ENCODE measurements at regions not wholly inside any gene's neighbourhood (a gene's known extent, or its start where the extent isn't known, plus 50 kb on each side); places are given as distances from the start of the nearest gene placed in this dataset.

DNA sequence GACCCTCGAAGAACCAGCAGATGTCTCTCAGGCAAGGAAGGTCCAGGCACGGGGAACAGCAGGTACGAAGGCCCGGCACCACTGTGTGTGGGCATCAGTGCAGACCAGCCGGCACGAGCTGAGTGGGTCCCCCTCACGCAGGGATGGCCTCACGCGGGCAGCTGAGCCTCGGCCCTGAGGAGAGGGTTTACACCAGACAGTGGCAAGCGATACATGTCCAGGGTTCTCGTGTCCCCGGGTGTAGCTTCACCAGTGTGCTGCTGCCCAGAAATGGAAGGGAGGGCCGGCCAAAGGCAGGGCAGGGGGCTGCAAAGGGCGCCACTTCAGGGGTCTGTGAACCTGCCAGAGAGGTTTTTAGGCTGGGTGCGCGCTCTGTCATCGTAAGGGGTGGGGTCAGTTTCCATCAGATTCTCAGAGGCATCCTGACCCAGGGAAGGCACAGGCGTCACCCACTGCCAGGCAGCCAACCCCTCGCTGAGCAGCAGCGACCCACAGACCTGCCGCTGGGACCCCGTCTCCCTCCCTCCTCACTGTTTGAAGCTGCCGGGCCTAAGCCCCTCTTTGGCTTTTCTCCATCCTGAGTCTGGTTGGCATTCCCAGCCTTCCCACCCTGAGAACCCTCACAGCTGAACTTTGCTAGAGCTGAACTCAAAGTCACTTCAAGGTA is 107.0 kb downstream of the CPZ start:
- Histone ChIP-seq H3K4me1 (no peaks in the 10 kb centered on the region), H3K36me3 (no peaks in the 10 kb centered on the region), H3K27me3 (peaks cover 87% of the 10 kb centered on the region), H3K9me3 (replicated peaks) (no peaks in the 10 kb centered on the region), H3K4me3 (no peak overlapping the region), H3K27ac (no peak overlapping the region)
- DNase-seq: no peak

DNA sequence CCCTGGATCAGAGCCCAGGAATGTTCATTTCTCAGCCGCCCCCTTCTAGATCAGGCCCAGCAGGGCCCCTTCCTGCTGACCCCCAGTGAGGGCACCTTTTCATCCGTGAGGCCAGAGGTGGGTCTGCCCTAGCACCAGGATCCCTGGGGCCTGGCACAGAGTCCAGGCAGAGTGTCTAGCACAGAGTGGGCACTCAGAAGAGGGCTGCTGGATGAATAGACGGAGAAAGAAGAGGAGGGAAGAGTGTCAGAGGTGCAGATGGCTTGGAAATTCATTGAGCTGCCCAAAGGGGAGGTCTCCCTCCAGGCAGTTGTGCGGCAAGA is 106.5 kb downstream of the CPZ start:
- peaks cover 87% of the 10 kb centered on the region for H3K27me3 ChIP-seq
- no peaks in the 10 kb centered on the region for H3K36me3 ChIP-seq
- no peaks in the 10 kb centered on the region for H3K9me3 ChIP-seq (replicated peaks)
- no peaks in the 10 kb centered on the region for H3K4me1 ChIP-seq
- DNase-seq: no peak
- H3K27ac ChIP-seq: no peak overlapping the region
- no peak overlapping the region for H3K4me3 ChIP-seq

DNA sequence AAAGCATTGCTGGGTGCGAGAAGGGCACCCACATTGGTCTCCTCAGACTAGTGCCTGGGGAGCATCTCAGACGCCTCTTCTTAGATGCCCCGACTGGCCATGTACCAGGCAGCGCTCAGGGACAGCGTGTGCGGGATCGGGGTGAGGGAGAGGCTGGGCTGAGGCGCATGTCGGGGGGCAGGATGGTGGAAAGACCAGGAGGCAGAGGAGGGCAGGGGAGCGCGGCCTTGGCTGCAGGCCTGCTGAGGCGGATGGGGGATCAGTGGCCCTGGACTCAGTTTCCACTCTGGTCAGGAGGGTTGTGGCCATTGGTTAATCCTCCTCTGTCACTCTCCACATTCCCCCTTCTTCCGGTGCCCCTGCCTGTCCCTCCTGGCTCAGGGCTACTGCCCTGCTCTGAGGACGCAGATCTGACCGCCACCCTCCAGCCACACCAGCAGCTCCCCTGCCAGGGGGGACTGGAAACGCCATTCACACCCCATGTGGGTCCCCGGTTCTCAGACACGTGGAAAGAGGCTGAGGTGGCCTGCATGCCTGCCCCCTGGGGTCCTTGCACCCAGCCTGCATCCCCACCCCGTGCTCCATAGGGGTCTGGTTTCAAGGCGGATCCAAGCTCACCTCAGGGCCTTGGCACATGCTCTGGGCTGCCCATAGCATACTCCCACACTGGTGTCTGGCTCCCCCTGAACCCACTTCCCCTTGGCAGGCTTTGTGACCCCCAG is 105.9 kb downstream of the CPZ start:
- H3K27ac ChIP-seq: no peak overlapping the region
- H3K27me3 ChIP-seq: peaks cover 84% of the 10 kb centered on the region
- H3K4me3 ChIP-seq: no peak overlapping the region
- no peaks in the 10 kb centered on the region for H3K9me3 ChIP-seq (replicated peaks)
- no peaks in the 10 kb centered on the region for H3K36me3 ChIP-seq
- no peaks in the 10 kb centered on the region for H3K4me1 ChIP-seq
- DNase-seq: no peak

DNA sequence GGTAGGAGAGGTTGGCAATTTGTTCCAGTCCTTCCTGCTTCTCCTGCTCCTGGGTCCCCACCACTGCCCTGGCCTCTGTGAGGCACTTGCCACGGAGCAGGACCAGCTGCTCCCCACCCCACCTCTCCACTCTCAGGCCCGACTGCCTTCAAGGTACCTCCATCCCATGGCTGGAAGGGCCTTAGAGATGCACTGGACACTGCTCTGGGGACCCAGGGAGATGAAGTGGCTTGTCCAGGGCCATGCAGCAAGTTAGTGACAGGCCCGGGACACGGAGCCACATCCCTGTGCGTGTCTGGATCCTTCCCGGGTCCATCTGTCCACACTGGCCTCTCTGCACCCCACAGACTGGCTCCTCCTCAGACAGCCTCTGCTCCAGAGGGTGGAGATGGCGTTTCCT is 105.3 kb downstream of the CPZ start:
- H3K36me3 ChIP-seq: no peaks in the 10 kb centered on the region
- H3K4me3 ChIP-seq: no peak overlapping the region
- no peak for DNase-seq
- peaks cover 79% of the 10 kb centered on the region for H3K27me3 ChIP-seq
- H3K9me3 ChIP-seq (replicated peaks): no peaks in the 10 kb centered on the region
- no peak overlapping the region for H3K27ac ChIP-seq
- no peaks in the 10 kb centered on the region for H3K4me1 ChIP-seq

DNA sequence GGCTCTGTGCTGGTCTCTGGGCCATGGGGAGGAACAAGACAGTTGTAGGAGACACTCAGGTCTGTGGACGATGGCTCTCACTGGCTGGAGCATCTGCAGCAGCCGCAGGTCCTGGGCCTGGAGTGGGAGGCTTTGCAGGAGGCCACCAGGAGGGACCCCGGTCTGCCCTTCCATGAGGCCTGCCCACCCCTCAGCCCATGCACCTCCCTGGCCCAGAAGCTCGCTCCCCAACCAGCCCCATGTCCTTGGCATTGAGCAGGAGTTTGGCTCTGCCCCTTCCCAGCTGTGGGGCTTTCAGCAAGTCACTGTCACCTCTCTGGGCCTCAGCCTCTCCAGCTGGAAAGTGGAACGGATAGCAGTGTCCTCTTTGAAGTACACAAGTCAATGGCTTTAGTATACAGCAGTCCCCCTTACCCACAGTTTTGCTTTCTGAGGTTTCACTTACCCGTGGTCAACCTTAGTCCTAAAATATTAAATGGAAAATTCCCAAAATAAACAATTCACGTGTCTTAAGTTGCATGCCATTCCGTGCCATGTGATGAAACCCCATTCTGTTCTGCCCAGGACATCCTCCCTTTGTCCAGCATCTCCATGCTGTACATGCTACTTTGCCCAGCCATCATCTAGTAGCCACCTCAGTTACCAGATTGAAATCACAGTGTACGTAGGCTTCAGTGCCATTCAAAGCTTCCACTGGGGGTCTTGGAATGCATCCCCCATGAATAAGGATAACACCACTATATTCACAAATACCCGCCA is 104.0 kb downstream of the CPZ start:
- peaks cover 73% of the 10 kb centered on the region for H3K27me3 ChIP-seq

DNA sequence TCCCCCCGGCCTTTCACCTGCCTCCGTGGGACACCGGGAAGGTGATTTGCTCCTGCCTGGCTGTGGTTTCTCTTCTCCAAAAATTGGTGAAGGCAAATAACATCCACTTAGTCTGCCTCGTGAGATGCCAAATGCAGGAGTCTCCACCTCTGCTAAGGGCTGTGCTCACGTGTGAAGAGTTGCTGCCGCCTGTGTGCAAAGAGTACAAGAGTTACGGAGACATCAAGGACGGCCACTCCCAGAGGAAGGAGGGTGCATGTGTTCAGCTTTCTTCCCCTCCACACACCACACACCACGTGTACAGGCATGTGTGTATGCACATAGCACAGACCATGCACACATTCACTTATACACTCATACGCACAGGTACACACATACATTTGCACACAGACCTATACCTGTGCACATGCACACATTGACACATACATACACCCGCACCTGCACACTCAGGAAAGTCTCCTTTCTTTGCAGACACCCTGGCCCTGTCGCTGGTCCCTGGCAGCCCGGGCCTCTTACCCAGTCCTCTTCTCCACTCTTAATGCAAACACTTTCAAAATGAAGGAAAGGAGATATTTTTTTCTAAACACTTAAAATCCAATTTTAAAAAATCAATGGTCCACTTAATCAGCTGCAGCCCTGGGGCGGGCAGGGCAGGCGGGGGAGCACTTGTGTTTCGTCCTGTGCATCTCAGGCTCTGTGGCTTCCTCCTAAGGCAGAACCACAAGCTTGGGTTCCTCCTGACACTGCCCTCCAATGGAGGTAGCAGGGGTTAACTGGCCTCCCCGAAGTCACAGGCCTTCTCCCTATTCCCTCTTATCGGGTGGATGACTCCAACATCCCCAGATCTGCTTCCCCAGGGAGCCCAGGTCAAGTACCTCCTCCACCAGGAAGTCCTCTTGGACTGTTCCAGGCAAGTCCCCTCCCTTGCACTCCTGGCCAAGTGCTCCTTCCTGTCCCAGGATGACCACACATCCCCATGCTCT is 103.0 kb downstream of the CPZ start:
- peaks cover 67% of the 10 kb centered on the region for H3K27me3 ChIP-seq
- no peak for DNase-seq

More for the DNA sequence above, 104.0 kb downstream of the CPZ start:
- no peak overlapping the region for H3K27ac ChIP-seq
- H3K4me1 ChIP-seq: no peaks in the 10 kb centered on the region
- H3K36me3 ChIP-seq: no peaks in the 10 kb centered on the region
- H3K9me3 ChIP-seq (replicated peaks): no peaks in the 10 kb centered on the region
- H3K4me3 ChIP-seq: no peak overlapping the region
- DNase-seq: no peak

DNA sequence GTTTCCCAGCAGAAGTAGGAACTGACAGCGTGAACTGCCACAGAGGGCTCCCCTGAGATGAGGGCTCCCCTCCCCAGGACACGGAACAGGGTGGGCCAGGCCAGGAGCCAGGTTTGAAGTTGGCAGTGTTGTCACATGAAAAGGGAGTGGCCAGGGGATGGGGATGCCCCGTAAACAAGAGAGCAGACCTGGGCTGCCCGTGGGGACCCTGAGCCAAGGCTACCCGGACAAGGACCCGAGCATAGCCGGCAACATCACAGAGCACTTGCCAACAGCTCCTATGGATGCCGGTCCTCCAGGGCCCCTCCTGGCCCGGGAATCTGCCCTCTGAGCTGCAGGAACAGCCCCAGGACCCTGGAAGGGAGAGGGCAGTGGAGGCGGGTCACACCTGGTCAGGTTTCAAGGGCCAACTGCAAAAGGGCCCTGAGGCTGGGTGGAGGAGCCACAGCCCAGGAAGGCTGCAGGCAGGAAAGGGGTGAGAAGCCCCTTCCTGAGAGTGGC is 102.1 kb downstream of the CPZ start:
- no peaks in the 10 kb centered on the region for H3K4me1 ChIP-seq
- H3K36me3 ChIP-seq: no peaks in the 10 kb centered on the region
- H3K4me3 ChIP-seq: no peak overlapping the region
- no peaks in the 10 kb centered on the region for H3K9me3 ChIP-seq (replicated peaks)
- no peak overlapping the region for H3K27ac ChIP-seq
- peaks cover 68% of the 10 kb centered on the region for H3K27me3 ChIP-seq
- DNase-seq: no peak

More for the DNA sequence above, 103.0 kb downstream of the CPZ start:
- no peak overlapping the region for H3K27ac ChIP-seq
- H3K36me3 ChIP-seq: no peaks in the 10 kb centered on the region
- no peaks in the 10 kb centered on the region for H3K4me1 ChIP-seq
- H3K4me3 ChIP-seq: no peak overlapping the region
- H3K9me3 ChIP-seq (replicated peaks): no peaks in the 10 kb centered on the region

DNA sequence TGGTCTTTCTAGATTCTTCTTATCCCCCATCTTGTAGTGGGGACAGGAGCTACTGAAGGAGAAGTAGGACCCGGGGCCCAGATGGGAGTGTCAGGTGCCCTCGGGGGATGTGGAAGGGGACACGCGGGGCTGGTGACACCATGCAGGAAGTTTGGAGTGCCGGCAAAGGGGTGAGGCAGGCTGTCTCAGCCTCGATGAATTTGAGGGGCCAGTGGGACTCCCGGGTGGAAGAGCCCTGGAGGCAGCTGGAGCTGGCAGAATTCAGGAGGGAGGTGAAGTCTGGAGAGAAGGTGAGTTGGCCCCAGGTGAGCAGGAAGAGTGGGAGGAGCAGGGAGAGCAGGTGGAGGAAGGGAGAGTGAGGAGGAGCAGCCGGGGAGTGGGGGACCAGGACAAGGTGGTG is 101.7 kb downstream of the CPZ start:
- Histone ChIP-seq H3K36me3 (no peaks in the 10 kb centered on the region), H3K4me1 (no peaks in the 10 kb centered on the region), H3K4me3 (no peak overlapping the region), H3K9me3 (replicated peaks) (no peaks in the 10 kb centered on the region), H3K27me3 (peaks cover 64% of the 10 kb centered on the region), H3K27ac (no peak overlapping the region)
- DNase-seq: no peak

DNA sequence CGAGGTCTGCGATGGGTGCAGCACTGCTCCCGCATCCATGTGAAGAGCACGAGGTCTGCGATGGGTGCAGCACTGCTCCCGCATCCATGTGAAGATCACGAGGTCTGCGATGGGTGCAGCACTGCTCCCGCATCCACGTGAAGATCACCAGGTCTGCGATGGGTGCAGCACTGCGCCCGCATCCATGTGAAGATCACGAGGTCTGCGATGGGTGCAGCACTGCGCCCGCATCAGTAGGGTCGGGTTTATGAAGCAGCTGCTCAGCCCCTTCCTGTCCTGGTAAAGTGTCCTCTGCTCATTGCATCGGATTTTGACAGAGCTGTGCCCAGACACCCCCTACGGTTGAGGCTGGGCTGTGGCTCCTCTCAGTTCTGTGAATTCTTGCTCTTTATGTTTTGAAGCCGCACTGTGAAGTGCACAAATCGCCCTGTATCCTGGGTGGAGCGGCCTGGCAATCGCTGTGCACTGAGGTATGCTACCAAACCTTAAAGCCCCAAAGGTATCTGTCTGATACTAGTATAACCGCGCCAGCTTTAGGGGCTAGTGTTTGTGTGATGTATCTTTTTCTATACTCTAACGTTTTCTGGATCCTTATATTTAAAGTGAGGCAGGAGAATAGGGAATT is 98.7 kb downstream of the CPZ start:
- Histone ChIP-seq H3K9me3 (replicated peaks) (no peaks in the 10 kb centered on the region), H3K27me3 (peaks cover 43% of the 10 kb centered on the region), H3K4me1 (no peaks in the 10 kb centered on the region), H3K27ac (no peak overlapping the region), H3K36me3 (no peaks in the 10 kb centered on the region), H3K4me3 (no peak overlapping the region)
- no peak for DNase-seq

DNA sequence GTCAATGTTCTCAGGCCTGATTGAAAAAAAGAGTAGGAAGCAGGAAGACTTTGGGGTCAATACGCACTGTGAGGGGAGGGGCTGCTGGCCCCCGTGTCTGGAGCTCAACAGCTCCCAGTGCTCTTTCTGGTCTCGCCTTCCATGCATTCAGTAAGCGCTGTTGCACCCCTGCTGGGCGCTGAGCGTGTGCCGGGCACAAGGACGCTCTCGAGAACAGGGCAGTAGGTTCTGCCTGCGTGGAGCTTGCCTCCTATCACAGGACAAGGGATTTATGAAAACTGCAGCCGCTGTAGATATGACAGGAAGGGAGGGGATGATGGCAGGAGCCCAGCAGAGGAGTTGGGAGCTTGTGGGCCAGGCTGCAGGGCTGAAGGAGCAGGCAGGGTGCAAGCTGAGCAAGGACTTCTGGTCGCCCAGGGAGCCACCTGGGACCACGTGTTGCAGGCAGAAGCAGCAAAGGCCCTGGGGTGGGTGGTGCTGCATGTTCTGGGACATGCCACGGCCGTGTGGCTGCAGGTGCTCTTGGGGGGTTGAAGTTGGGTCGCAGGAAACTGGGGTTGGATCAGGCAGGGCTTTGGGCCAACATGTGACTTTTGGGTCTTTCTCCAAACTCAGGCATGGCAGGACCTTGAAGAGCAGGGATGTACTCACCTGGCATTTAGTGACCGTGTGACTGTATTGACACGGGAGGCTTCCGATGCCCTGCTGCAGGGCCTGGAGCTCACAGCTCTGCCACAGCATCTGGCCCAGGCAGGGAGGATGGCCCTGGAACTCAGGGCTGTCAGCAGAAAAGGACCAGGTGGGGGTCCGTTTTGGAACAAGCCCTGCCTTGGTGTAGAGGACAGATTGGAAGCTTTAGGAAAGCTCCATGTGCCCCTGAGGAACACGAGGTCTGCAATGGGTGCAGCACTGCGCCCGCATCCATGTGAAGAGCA is 97.9 kb downstream of the CPZ start:
- no peaks in the 10 kb centered on the region for H3K9me3 ChIP-seq (replicated peaks)
- no peaks in the 10 kb centered on the region for H3K4me1 ChIP-seq
- no peak overlapping the region for H3K4me3 ChIP-seq
- no peak for DNase-seq
- H3K27ac ChIP-seq: no peak overlapping the region
- H3K27me3 ChIP-seq: peaks cover 36% of the 10 kb centered on the region
- H3K36me3 ChIP-seq: no peaks in the 10 kb centered on the region

DNA sequence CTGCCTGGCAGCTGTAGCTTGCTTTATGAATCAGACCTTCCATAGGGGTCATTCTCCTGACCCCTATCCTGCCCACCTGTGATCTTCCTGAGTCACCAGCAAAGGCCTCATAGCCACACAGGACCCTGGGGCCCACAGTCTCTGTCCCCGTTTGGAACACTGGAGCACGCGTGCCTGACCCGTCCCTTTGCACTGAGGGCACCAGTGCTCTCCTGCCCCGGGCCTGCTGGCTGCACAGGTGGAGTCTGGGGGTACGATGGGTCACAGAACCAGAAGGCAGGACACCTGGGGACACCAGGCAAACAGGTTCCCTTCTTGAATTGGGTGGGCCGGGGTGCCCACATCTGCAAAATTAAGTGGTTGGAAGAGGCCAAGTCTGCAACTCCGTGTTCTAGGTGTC is 97.2 kb downstream of the CPZ start:
- no peak overlapping the region for H3K4me3 ChIP-seq
- H3K27me3 ChIP-seq: peaks cover 29% of the 10 kb centered on the region
- no peaks in the 10 kb centered on the region for H3K36me3 ChIP-seq
- no peak for DNase-seq
- no peaks in the 10 kb centered on the region for H3K4me1 ChIP-seq
- H3K9me3 ChIP-seq (replicated peaks): no peaks in the 10 kb centered on the region
- H3K27ac ChIP-seq: no peak overlapping the region

DNA sequence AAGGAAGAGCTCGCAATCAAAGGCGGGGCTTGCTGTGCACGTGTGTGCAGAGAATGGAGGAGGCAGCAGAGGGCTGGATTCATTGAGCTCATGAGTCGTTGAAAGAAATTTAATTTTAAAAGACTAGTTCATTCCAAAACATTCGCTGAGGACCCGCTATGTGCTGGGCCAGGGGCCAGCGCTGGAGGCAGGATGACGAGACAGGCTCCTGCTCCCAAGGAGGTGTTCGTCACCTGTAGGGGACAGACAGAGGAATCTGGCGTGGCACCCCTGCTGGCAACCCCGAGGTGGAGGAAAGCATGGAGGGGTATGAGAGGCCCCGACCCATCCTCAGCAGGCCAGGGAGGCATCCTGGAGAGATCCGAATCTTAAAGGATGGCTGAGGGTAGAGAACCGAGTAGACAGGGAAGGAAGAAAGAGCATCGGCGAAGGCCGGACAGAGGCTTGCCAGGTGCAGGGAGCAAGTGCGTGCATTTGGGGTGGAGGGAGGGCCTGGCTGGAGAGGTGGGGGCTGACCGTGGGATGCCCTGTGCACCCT is 96.4 kb downstream of the CPZ start:
- Histone ChIP-seq H3K4me1 (no peaks in the 10 kb centered on the region), H3K9me3 (replicated peaks) (no peaks in the 10 kb centered on the region), H3K27me3 (peaks cover 21% of the 10 kb centered on the region), H3K36me3 (no peaks in the 10 kb centered on the region), H3K4me3 (no peak overlapping the region), H3K27ac (no peak overlapping the region)
- DNase-seq: no peak

Measured in SJCRH30 (cell line).